ENCODE measurements at regions not wholly inside any gene's neighbourhood (a gene's known extent, or its start where the extent isn't known, plus 50 kb on each side); places are given as distances from the start of the nearest gene placed in this dataset.

DNA sequence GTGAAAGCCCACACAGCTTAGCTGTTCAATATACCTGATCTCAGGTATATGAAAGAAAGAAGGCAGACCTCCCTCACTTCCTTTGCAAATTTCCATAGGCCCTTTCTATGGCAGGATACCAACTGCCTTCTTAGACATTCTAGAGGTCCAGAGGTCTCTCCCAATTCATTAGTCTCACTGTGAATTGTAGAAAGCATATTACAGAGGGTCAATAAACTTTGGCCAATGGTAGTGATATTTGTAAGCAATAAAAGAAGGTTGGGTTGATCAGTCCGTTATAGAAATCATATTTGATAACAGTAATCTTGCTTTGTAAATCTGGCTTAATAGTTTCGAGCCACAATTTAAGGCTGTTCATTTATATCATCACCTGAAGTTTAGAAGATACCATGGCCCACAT lies 50.7 kb upstream of the ATP8B1 start:
- no peak for TF ChIP-seq EP300 (IDR thresholded peaks at IDR 0.05; ENCODE audit: borderline replicate concordance in 1 of 2, low read depth in 2 of 2, low read length in 2 of 2)
- TF ChIP-seq RAD21 (IDR thresholded peaks at IDR 0.05 in 1 of 2, conservative IDR thresholded peaks at IDR 0.05 in 1 of 2; ENCODE audit: low read depth in 2 of 2, low read length in 2 of 2) = no peak
- TF ChIP-seq ASH2L (IDR thresholded peaks at IDR 0.05; ENCODE audit: low read length) = no peak
- TF ChIP-seq MAFK (IDR thresholded peaks at IDR 0.05; ENCODE audit: low read depth, low read length) = no peak
- no peak for TF ChIP-seq EZH2 (IDR thresholded peaks at IDR 0.05; ENCODE audit: low read depth, low read length, severe bottlenecking)
- TF ChIP-seq POLR2A (IDR thresholded peaks at IDR 0.05; ENCODE audit: control extremely low read depth in 1 of 2, low read depth in 2 of 2, low read length in 2 of 2) = no peak
- TF ChIP-seq YY1 (IDR thresholded peaks at IDR 0.05; ENCODE audit: low read depth, low read length) = no peak
- TF ChIP-seq NANOG (IDR thresholded peaks at IDR 0.05; ENCODE audit: insufficient read depth, low read depth, low read length, poor library complexity, severe bottlenecking) = no peak
- no peak for TF ChIP-seq KDM1A (IDR thresholded peaks at IDR 0.05; ENCODE audit: borderline replicate concordance, low read length)
- TF ChIP-seq POLR2AphosphoS5 (IDR thresholded peaks at IDR 0.05; ENCODE audit: low read depth, low read length) = no peak
